ENCODE measurements at regions not wholly inside any gene's neighbourhood (a gene's known extent, or its start where the extent isn't known, plus 50 kb on each side); places are given as distances from the start of the nearest gene placed in this dataset.

DNA sequence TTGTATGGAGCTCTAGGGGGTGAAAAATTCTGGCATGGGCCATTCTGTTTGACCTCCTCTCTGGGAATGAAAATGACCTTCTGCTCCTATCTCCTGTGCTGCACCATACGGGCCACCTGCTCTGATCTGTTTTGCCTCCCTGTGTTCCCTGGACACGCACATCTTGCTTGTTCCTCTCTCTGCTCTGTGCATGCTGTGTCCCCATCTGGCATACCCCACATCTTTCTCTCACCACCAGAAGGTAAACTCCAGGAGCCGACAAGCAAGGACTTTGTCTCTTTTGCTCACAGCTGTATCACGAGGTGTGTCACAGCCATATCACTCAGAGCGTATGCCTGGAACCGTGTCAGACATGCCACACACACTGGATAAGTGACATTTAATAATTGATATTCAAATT is 208.4 kb upstream of the DTNBP1 start:
- TF ChIP-seq, protein P1, sequence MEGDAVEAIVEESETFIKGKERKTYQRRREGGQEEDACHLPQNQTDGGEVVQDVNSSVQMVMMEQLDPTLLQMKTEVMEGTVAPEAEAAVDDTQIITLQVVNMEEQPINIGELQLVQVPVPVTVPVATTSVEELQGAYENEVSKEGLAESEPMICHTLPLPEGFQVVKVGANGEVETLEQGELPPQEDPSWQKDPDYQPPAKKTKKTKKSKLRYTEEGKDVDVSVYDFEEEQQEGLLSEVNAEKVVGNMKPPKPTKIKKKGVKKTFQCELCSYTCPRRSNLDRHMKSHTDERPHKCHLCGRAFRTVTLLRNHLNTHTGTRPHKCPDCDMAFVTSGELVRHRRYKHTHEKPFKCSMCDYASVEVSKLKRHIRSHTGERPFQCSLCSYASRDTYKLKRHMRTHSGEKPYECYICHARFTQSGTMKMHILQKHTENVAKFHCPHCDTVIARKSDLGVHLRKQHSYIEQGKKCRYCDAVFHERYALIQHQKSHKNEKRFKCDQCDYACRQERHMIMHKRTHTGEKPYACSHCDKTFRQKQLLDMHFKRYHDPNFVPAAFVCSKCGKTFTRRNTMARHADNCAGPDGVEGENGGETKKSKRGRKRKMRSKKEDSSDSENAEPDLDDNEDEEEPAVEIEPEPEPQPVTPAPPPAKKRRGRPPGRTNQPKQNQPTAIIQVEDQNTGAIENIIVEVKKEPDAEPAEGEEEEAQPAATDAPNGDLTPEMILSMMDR (IDR thresholded peaks at IDR 0.05) = no peak
- no peak for TF ChIP-seq POLR2A (IDR thresholded peaks at IDR 0.05)

Measured in uterus (tissue), 2 donors.